GM23338 (cell line): ENCODE measurements at regions not wholly inside any gene's neighbourhood (a gene's known extent, or its start where the extent isn't known, plus 50 kb on each side); places are given as distances from the start of the nearest gene placed in this dataset.
A peak's percentile ranks its signal among the peaks of the same experiment; 100 is the strongest.

ENCODE experiments used
- ATAC-seq: fragments of 200-7000 bp; cut with Tn5 transposase; 3 replicates; pipeline ENCODE4 v1.9.1; 2020
- DNase-seq: peaks from one replicate; pipeline ENCODE4 v3.0.0-alpha.2; 2015; ENCODE audit warnings: low spot score
- H2AFZ ChIP-seq: fragments of 200-600 bp; sonication (generic); 2 replicates; pipeline ENCODE4 v1.8.0; 2016; ENCODE audit warnings: antibody characterized with exemption, mild to moderate bottlenecking, moderate library complexity
- H3F3A ChIP-seq: fragments of 200-600 bp; sonication (generic); replicated peaks from 2 replicates; pipeline ENCODE4 v1.8.0; 2017; ENCODE audit warnings: antibody characterized with exemption, mixed run types, low read depth
- H3K27ac ChIP-seq: fragments of 200-600 bp; sonication (generic); 2 replicates; pipeline ENCODE4 v1.6.1; 2016; ENCODE audit warnings: low read depth
- H3K27me3 ChIP-seq: fragments of 200-600 bp; sonication (generic); 2 replicates; pipeline ENCODE4 v1.8.0; 2016; ENCODE audit warnings: mild to moderate bottlenecking, mixed run types, moderate library complexity; ENCODE audit not compliant: insufficient read depth
- H3K36me3 ChIP-seq: fragments of 200-600 bp; sonication (generic); 2 replicates; pipeline ENCODE4 v1.8.0; 2016; ENCODE audit warnings: mild to moderate bottlenecking; ENCODE audit not compliant: insufficient read depth
- H3K4me1 ChIP-seq: fragments of 200-600 bp; sonication (generic); 2 replicates; pipeline ENCODE4 v1.8.0; 2016; ENCODE audit warnings: mild to moderate bottlenecking, moderate library complexity; ENCODE audit not compliant: insufficient read depth
- H3K4me2 ChIP-seq: fragments of 200-600 bp; sonication (generic); 2 replicates; pipeline ENCODE4 v1.7.1; 2017; ENCODE audit warnings: mixed run types
- H3K4me3 ChIP-seq: fragments of 200-600 bp; sonication (generic); 2 replicates; pipeline ENCODE4 v1.6.1; 2016; ENCODE audit warnings: mixed run types
- H3K79me2 ChIP-seq: fragments of 200-600 bp; sonication (generic); replicated peaks from 2 replicates; pipeline ENCODE4 v1.8.0; 2017; ENCODE audit warnings: mild to moderate bottlenecking; ENCODE audit not compliant: insufficient read depth
- H3K9me2 ChIP-seq: fragments of 200-600 bp; sonication (generic); 2 replicates; pipeline ENCODE4 v1.8.0; 2017; ENCODE audit not compliant: insufficient read depth
- H4K20me1 ChIP-seq: fragments of 200-600 bp; sonication (generic); replicated peaks from 2 replicates; pipeline ENCODE4 v1.8.0; 2017; ENCODE audit warnings: mild to moderate bottlenecking; ENCODE audit not compliant: insufficient read depth
- H3K27ac Mint-ChIP-seq: 2 replicates; pipeline ENCODE4 v1.8.0; 2020; ENCODE audit warnings: inconsistent platforms, mild to moderate bottlenecking, moderate library complexity, mixed read lengths
- H3K27me3 Mint-ChIP-seq: 3 replicates; pipeline ENCODE4 v1.8.0; 2022; ENCODE audit warnings: low read depth, mild to moderate bottlenecking, moderate library complexity, mixed read lengths, inconsistent platforms; ENCODE audit not compliant: insufficient read depth, poor library complexity
- H3K36me3 Mint-ChIP-seq: 3 replicates; pipeline ENCODE4 v1.8.0; 2021; ENCODE audit warnings: low read depth, mild to moderate bottlenecking, inconsistent platforms, moderate library complexity, mixed read lengths
- H3K4me1 Mint-ChIP-seq: 3 replicates; pipeline ENCODE4 v1.8.0; 2020; ENCODE audit warnings: mild to moderate bottlenecking, inconsistent platforms, mixed read lengths
- H3K4me3 Mint-ChIP-seq: 3 replicates; pipeline ENCODE4 v1.8.0; 2021; ENCODE audit warnings: moderate library complexity, mild to moderate bottlenecking, inconsistent platforms, mixed read lengths
- H3K9me3 Mint-ChIP-seq: 3 replicates; pipeline ENCODE4 v1.8.0; 2020; ENCODE audit warnings: moderate library complexity, mild to moderate bottlenecking, inconsistent platforms, mixed read lengths
- CREB1 ChIP-seq: fragments of 250-450 bp; sonication (Bioruptor Pico); IDR thresholded peaks from 2 replicates; pipeline ENCODE4 v1.5.0; 2020; ENCODE audit warnings: low read depth, mild to moderate bottlenecking, moderate library complexity
- CTCF ChIP-seq, 2 experiments: fragments of 200-600 bp in 1 of 2; sonication (generic) in 1 of 2; conservative IDR thresholded peaks; 2 replicates each; pipeline versions ENCODE4 v1.5.1 to v1.6.1; 2016 to 2017; ENCODE audit warnings: antibody characterized with exemption in 2 of 2, low read depth in 2 of 2, mild to moderate bottlenecking in 2 of 2, moderate library complexity in 1 of 2
- ETS1 ChIP-seq: IDR thresholded peaks from 2 replicates; pipeline ENCODE4 v1.6.1; 2016; ENCODE audit warnings: antibody characterized with exemption
- EZH2 ChIP-seq: fragments of 200-600 bp; sonication (generic); IDR thresholded peaks from one replicate; pipeline ENCODE4 v1.8.0; 2017; ENCODE audit warnings: antibody characterized with exemption, mild to moderate bottlenecking, low read depth; ENCODE audit not compliant: unreplicated experiment
- EZH2phosphoT487 ChIP-seq: fragments of 200-600 bp; sonication (generic); IDR thresholded peaks from one replicate; pipeline ENCODE4 v1.8.1; 2018; ENCODE audit warnings: antibody characterized with exemption; ENCODE audit not compliant: unreplicated experiment
- NANOG ChIP-seq: IDR thresholded peaks from 2 replicates; pipeline ENCODE4 v1.6.1; 2016; ENCODE audit warnings: antibody characterized with exemption, borderline replicate concordance
- STAT1 ChIP-seq: IDR thresholded peaks from one replicate; pipeline ENCODE4 v1.6.1; 2016; ENCODE audit warnings: antibody characterized with exemption; ENCODE audit not compliant: unreplicated experiment
- ZNF114 ChIP-seq: fragments of 250-450 bp; sonication (Bioruptor Pico); IDR thresholded peaks from 2 replicates; pipeline ENCODE4 v1.5.0; 2020; ENCODE audit warnings: mild to moderate bottlenecking, moderate library complexity
- ZNF462 ChIP-seq: fragments of 250-450 bp; sonication (Bioruptor Pico); IDR thresholded peaks from 2 replicates; pipeline ENCODE4 v1.5.0; 2020; ENCODE audit warnings: mild to moderate bottlenecking, moderate library complexity

DNA sequence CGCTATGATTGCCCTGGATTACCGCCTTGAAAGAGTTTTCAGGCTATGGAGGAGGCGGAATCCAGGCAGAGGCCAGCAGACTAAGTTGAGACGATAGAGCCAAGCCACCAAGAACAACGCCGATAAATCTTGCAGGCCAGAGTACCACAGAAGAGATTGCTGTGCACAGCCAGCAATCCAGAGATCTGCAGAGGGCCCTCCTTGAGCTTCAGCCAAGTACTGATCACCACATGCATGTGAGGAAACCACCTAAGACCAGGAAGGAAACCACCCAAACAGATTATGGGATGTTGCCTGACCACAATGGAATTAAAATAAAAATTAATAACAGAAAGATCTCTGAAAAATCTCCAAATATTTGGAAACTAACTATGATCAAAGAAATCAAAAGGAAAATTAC lies 74.9 kb downstream of the GCNT4 start:
- H3K27me3 ChIP-seq, result no peaks in the 10 kb centered on the region
- H3K4me3 ChIP-seq, result no peak overlapping the region
- H3K4me3 Mint-ChIP-seq, result no peak overlapping the region
- no peak overlapping the region for H3K4me2 ChIP-seq
- peaks cover 7% of the 10 kb centered on the region for H3K9me3 Mint-ChIP-seq
- H3F3A ChIP-seq, result no peaks in the 10 kb centered on the region
- no peak overlapping the region for H3K27ac ChIP-seq
- no peak overlapping the region for H3K27ac Mint-ChIP-seq
- H3K9me2 ChIP-seq, result no peaks in the 10 kb centered on the region
- DNase-seq (no peak), ATAC-seq (no peak)
- H3K36me3 ChIP-seq, result no peaks in the 10 kb centered on the region; the same call in 1 of the 2 replicates
- peaks cover 7% of the 10 kb centered on the region for H3K4me1 ChIP-seq
- TF ChIP-seq CTCF (conservative IDR thresholded peaks at IDR 0.05; ENCODE audit: low read depth in 2 of 2) (no peak), EZH2phosphoT487 (no peak), ETS1 (no peak), ZNF114 (no peak), EZH2 (no peak), CREB1 (CRISPR knock-in tag) (no peak), ZNF462 (CRISPR knock-in tag) (no peak), STAT1 (no peak), NANOG (no peak)
- H3K27me3 Mint-ChIP-seq, result peaks cover 3% of the 10 kb centered on the region
- peak overlapping the region; percentile 58; the same call in 1 of the 2 replicates for H2AFZ ChIP-seq
- no peaks in the 10 kb centered on the region for H3K79me2 ChIP-seq
- H3K36me3 Mint-ChIP-seq, result no peaks in the 10 kb centered on the region
- H4K20me1 ChIP-seq, result no peaks in the 10 kb centered on the region
- peaks cover 17% of the 10 kb centered on the region for H3K4me1 Mint-ChIP-seq
